RWPE1 (cell line): ENCODE measurements at regions not wholly inside any gene's neighbourhood (a gene's known extent, or its start where the extent isn't known, plus 50 kb on each side); places are given as distances from the start of the nearest gene placed in this dataset.

Experiments
- CTCF ChIA-PET: fragments of 350-600 bp; sonication (Branson Sonifier 250); formaldehyde crosslinking; extraction: SDS; loops from one replicate; lab custom pipeline; 2021; lab: Yijun Ruan, JAX
- POLR2A ChIA-PET: fragments of 400-600 bp; formaldehyde crosslinking; extraction: SDS; loops from one replicate; lab custom pipeline; 2020; ENCODE audit warnings: antibody characterized with exemption; ENCODE audit not compliant: low non-redundant PET; lab: Yijun Ruan, JAX
- DNase-seq: peaks from one replicate; pipeline ENCODE4 v3.0.0; 2012; ENCODE audit warnings: low spot score
- H3K27ac ChIP-seq: fragments of 450-650 bp; 2 replicates; pipeline ENCODE4 v1.5.1; 2017
- TF ChIP-seq, protein P1 (sequence below): fragments of 450-650 bp; conservative IDR thresholded peaks from 2 replicates; pipeline ENCODE4 v1.5.1; 2017; ENCODE audit warnings: low read depth, mild to moderate bottlenecking

DNA sequence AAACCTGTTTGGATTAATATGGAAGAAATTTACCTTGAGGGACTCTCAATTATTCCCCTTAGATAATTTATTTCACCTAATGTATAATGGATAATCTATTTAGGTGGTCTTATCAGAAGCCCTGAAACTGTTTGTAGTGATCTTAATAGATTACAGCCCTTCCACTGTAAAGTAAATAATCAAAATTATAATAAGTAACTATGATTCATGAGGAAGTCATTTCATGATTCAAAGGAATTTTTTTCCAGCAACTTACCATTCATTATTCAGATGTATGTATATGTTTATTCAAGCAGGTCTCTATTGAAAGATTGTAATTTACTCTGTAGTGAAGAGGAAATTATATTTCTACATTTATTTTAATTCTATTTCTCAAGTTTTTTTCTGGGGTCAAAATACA lies 250.6 kb upstream of the ROBO1 start:
- CTCF ChIA-PET: no interaction called here
- TF ChIP-seq, protein P1, sequence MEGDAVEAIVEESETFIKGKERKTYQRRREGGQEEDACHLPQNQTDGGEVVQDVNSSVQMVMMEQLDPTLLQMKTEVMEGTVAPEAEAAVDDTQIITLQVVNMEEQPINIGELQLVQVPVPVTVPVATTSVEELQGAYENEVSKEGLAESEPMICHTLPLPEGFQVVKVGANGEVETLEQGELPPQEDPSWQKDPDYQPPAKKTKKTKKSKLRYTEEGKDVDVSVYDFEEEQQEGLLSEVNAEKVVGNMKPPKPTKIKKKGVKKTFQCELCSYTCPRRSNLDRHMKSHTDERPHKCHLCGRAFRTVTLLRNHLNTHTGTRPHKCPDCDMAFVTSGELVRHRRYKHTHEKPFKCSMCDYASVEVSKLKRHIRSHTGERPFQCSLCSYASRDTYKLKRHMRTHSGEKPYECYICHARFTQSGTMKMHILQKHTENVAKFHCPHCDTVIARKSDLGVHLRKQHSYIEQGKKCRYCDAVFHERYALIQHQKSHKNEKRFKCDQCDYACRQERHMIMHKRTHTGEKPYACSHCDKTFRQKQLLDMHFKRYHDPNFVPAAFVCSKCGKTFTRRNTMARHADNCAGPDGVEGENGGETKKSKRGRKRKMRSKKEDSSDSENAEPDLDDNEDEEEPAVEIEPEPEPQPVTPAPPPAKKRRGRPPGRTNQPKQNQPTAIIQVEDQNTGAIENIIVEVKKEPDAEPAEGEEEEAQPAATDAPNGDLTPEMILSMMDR: no peak
- no peak for DNase-seq

GRCh38 chr3:80017369-80017768 lies 249.6 kb upstream of the ROBO1 start:
- CTCF ChIA-PET: no interaction called here
- H3K27ac ChIP-seq: no peak overlapping the region
- TF ChIP-seq, protein P1: no peak
- DNase-seq: no peak
- POLR2A ChIA-PET: no interaction called here

More for the DNA sequence above, 250.6 kb upstream of the ROBO1 start:
- H3K27ac ChIP-seq: no peak overlapping the region
- POLR2A ChIA-PET: no interaction called here

- ChIA-PET POLR2A (no interaction called here), CTCF (no interaction called here)
- H3K27ac ChIP-seq: no peak overlapping the region
- TF ChIP-seq, protein P1: no peak
- DNase-seq: no peak
Observed at GRCh38 chr3:80014576-80014975, 246.8 kb upstream of the ROBO1 start.

- H3K27ac ChIP-seq: no peak overlapping the region
- TF ChIP-seq, protein P1: no peak
- DNase-seq: no peak
- ChIA-PET POLR2A (no interaction called here), CTCF (no interaction called here)
Observed at GRCh38 chr3:80010021-80010571, 242.3 kb upstream of the ROBO1 start.

DNA sequence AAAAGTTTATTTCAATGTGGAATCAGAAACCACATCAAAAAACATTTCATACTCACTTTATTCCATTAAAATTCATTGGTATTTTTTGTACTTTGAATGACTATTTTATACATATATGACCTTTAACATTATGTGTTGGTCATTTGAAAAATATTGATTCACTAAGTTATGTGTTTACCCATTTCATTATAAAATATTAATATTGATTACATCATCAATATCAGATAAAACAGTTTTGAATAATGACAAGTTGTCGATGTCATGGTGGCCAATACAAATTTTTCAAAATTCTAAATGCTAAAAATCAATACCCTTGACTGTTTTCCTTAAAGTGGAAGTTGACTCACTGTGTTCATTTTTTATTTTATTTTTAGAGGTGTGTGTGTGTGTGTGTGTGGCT lies 239.7 kb upstream of the ROBO1 start:
- ChIA-PET CTCF (no interaction called here), POLR2A (no interaction called here)
- TF ChIP-seq, protein P1: no peak
- DNase-seq: no peak
- no peak overlapping the region for H3K27ac ChIP-seq

DNA sequence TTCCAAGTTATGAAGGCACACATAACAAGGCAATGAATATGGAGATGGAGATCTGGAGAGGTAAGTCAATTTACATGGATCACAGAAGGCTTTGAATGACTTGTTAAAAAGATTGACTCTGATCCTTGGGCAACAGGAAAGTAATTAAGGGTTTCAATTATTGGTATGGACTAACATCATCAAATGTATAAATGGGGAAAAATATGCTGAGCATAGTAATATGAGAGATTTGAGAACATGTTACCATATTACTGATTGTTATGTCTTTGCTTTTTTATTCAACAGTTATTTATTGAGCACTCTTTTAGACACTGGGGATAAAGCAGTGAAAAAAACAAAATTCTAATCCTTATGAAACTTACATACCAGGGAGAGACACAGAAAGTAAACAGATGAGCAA lies 238.5 kb upstream of the ROBO1 start:
- TF ChIP-seq, protein P1: no peak
- H3K27ac ChIP-seq: no peak overlapping the region
- ChIA-PET CTCF (no interaction called here), POLR2A (no interaction called here)
- DNase-seq: no peak

- ChIA-PET CTCF (no interaction called here), POLR2A (no interaction called here)
- TF ChIP-seq, protein P1: no peak
- H3K27ac ChIP-seq: no peak overlapping the region
- no peak for DNase-seq
Observed at GRCh38 chr3:80000022-80000421, 232.2 kb upstream of the ROBO1 start.
